Cardiac muscle cell (in vitro differentiated cells and primary cell): ENCODE measurements at regions not wholly inside any gene's neighbourhood (a gene's known extent, or its start where the extent isn't known, plus 50 kb on each side); places are given as distances from the start of the nearest gene placed in this dataset.

ENCODE experiments used
- DNase-seq, 2 donors: peaks; one replicate each; pipeline versions ENCODE4 v3.0.0 to v3.0.0-alpha.2; 2010 to 2017; ENCODE audit warnings: low read depth in 1 of 2, low spot score in 1 of 2
- H3K27ac ChIP-seq: fragments of 200-600 bp; sonication (generic); 2 replicates; pipeline ENCODE4 v1.5.1; 2016
- H3K27me3 ChIP-seq: fragments of 200-600 bp; sonication (generic); 2 replicates; pipeline ENCODE4 v1.6.0; 2016; ENCODE audit warnings: control low read depth
- H3K36me3 ChIP-seq: fragments of 200-600 bp; sonication (generic); 2 replicates; pipeline ENCODE4 v1.5.1; 2016; ENCODE audit warnings: control low read depth
- H3K4me1 ChIP-seq: fragments of 200-600 bp; sonication (generic); 2 replicates; pipeline ENCODE4 v1.8.1; 2017; ENCODE audit warnings: low read depth, mild to moderate bottlenecking, mixed run types
- H3K4me3 ChIP-seq: fragments of 200-600 bp; sonication (generic); 2 replicates; pipeline ENCODE4 v1.5.1; 2016; ENCODE audit warnings: mild to moderate bottlenecking
- H3K9me3 ChIP-seq: fragments of 200-600 bp; sonication (generic); 2 replicates; pipeline ENCODE4 v1.5.1; 2017; ENCODE audit warnings: low read depth, mild to moderate bottlenecking, control low read depth
- TF ChIP-seq, protein P1 (sequence below): IDR thresholded peaks from 2 replicates; pipeline ENCODE4 v1.5.1; 2012; ENCODE audit warnings: low read depth, mild to moderate bottlenecking, low read length

DNA sequence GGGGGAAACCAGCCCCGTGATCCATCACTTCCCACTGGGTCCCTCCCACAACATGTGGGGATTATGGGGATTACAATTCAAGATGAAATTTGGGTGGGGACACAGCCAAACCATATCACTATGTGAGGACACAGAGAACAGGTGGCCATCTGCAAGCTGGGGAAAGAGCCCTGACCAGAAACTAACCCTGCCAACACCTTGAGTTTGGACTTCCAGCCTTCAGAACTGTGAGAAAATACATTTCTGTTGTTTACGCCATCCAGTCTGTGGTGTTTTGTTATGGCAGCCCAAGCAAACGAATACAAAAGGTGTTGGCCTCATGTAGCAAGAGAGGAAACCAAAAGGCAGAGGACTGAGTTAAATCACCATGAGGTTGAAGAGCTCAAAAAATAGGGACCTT is 169.9 kb upstream of the TENM3 start:
- Histone ChIP-seq H3K4me1 (no peaks in the 10 kb centered on the region), H3K36me3 (no peaks in the 10 kb centered on the region), H3K27ac (no peak overlapping the region), H3K4me3 (no peak overlapping the region), H3K27me3 (no peaks in the 10 kb centered on the region), H3K9me3 (no peaks in the 10 kb centered on the region)
- TF ChIP-seq, protein P1, sequence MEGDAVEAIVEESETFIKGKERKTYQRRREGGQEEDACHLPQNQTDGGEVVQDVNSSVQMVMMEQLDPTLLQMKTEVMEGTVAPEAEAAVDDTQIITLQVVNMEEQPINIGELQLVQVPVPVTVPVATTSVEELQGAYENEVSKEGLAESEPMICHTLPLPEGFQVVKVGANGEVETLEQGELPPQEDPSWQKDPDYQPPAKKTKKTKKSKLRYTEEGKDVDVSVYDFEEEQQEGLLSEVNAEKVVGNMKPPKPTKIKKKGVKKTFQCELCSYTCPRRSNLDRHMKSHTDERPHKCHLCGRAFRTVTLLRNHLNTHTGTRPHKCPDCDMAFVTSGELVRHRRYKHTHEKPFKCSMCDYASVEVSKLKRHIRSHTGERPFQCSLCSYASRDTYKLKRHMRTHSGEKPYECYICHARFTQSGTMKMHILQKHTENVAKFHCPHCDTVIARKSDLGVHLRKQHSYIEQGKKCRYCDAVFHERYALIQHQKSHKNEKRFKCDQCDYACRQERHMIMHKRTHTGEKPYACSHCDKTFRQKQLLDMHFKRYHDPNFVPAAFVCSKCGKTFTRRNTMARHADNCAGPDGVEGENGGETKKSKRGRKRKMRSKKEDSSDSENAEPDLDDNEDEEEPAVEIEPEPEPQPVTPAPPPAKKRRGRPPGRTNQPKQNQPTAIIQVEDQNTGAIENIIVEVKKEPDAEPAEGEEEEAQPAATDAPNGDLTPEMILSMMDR = no peak
- no peak for DNase-seq

DNA sequence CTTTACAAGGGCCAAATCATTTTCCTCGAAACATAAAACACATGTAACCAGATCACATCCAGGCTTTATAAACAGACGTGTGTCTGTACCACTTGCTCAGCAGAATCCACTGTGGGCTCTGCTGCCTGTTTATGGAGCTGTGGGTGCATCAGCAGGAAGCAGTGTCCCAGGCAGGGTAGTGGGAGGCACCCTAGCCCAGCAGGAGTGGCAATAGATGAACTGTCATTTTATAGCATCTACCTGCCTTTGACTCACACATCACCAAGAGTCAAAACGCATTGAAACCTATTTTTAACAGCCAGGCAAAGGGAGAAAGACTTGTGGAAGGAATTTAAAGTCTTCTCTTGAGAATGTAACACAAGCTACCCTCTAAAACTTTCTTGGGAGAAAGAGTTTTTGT is 169.1 kb upstream of the TENM3 start:
- Histone ChIP-seq H3K4me1 (no peaks in the 10 kb centered on the region), H3K9me3 (no peaks in the 10 kb centered on the region), H3K27ac (no peak overlapping the region), H3K27me3 (no peaks in the 10 kb centered on the region), H3K4me3 (no peak overlapping the region), H3K36me3 (no peaks in the 10 kb centered on the region)
- TF ChIP-seq, protein P1 = no peak
- no peak for DNase-seq

DNA sequence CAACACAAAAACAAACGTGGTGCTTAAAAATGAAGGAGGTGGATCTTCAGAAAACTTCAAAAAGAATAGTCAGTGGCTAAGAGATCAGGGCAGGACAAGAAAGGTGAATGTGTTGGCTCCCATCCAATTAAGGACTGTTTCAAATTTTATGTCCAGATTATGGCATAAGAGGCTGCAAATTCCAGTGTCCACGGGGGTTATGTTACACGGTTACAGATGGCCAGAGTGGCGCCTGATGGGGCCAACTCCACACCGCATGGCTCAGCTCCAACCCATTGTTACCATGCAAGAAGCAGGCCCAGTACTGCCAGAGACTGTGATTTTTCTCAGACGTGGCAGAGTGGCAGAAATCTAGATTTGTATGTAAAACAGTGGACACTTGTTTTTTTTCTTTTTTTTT is 168.4 kb upstream of the TENM3 start:
- TF ChIP-seq, protein P1 = no peak
- Histone ChIP-seq H3K4me1 (no peaks in the 10 kb centered on the region), H3K36me3 (no peaks in the 10 kb centered on the region), H3K27ac (no peak overlapping the region), H3K9me3 (no peaks in the 10 kb centered on the region), H3K27me3 (no peaks in the 10 kb centered on the region), H3K4me3 (no peak overlapping the region)
- no peak for DNase-seq

DNA sequence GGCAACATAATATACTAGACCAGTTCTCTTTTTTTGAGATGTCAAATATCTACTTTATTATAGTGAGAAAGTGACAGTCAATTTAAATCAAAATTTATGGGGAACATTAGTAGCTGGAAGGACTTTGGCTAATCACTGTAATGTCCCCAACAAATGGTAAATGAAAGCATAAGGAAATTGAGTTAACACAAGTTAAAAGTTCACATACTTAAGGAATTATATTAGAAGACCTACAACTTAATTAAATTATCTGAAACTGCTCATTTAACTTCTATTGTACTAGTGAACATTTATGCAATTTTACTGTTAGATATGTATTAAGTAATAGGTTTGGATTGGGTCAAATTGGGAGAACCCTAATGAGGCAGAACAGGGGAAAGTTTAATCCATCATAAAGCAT is 160.3 kb upstream of the TENM3 start:
- H3K27ac ChIP-seq = no peak overlapping the region
- no peaks in the 10 kb centered on the region for H3K36me3 ChIP-seq
- H3K9me3 ChIP-seq = no peaks in the 10 kb centered on the region
- no peaks in the 10 kb centered on the region for H3K4me1 ChIP-seq
- peaks cover 6% of the 10 kb centered on the region for H3K27me3 ChIP-seq
- TF ChIP-seq, protein P1 = no peak
- DNase-seq = no peak
- no peak overlapping the region for H3K4me3 ChIP-seq

DNA sequence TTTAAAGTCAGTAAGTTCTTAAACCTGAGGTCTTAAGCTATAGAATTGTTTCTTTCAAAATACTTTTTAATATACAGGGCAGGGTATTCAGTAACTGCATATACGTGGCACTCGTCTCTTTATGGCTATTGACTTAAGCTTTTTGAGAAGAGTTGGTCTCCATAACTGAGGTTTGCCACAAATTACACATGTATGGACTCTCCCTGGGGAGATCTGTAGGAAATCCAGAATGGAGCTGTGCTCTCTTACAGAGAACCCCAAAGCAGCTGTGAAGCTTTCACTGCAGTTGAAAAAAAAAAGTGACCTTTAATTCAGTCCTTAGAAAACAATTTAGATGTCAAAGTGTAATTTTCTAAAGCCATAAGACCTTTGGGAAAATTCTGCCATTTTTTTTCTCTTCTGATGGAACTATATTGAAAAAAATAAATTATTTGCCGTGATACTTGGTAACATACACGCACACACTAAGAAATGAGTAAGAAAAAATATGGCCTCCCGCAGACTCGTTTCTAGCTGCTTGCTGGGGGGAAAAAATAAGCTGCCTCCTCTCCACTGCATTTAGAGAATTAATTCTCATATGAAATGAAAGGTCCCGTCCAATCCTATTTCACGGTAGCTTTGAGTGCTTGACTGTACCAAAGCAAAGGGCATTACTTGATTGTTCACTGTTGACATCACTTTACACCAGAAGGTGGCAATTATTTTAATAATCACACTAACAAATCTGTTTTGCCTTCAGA is 159.4 kb upstream of the TENM3 start:
- H3K4me1 ChIP-seq = no peaks in the 10 kb centered on the region
- no peak for DNase-seq
- TF ChIP-seq, protein P1 = no peak
- no peak overlapping the region for H3K27ac ChIP-seq
- no peak overlapping the region for H3K4me3 ChIP-seq
- H3K9me3 ChIP-seq = no peaks in the 10 kb centered on the region
- H3K27me3 ChIP-seq = peaks cover 6% of the 10 kb centered on the region
- no peaks in the 10 kb centered on the region for H3K36me3 ChIP-seq

DNA sequence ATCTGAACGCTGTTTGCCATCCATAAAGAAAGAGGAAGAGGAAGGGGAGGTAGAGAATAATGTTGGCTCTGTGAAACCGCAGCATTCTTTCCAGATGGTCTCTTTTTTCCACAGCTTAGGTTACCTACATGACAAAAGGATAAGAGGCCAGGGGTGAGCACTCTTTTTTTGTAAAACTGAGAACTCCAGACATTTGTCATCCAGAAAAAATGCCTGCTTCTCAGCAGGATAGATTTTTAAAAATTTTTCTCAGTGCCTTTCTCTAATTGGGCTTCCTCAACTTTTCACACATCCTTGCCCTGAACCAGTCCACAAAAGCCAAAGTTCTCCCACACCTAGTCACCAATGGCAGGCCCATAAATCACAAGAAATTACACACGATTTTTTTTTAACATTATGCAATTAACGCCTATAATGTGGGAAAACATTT is 158.1 kb upstream of the TENM3 start:
- H3K27ac ChIP-seq = no peak overlapping the region
- TF ChIP-seq, protein P1 = no peak
- H3K4me3 ChIP-seq = no peak overlapping the region
- H3K36me3 ChIP-seq = no peaks in the 10 kb centered on the region
- no peak for DNase-seq
- peaks cover 6% of the 10 kb centered on the region for H3K27me3 ChIP-seq
- H3K4me1 ChIP-seq = no peaks in the 10 kb centered on the region
- no peaks in the 10 kb centered on the region for H3K9me3 ChIP-seq
